ENCODE measurements at regions not wholly inside any gene's neighbourhood (a gene's known extent, or its start where the extent isn't known, plus 50 kb on each side); places are given as distances from the start of the nearest gene placed in this dataset.

GRCh38 chr3:13166243-13167063, 93.2 kb upstream of the IQSEC1 start:
- TF ChIP-seq CTCF (IDR thresholded peaks at IDR 0.05) (no peak), EP300 (IDR thresholded peaks at IDR 0.05) (no peak), POLR2A (IDR thresholded peaks at IDR 0.05) (no peak)
